ENCODE measurements at regions not wholly inside any gene's neighbourhood (a gene's known extent, or its start where the extent isn't known, plus 50 kb on each side); places are given as distances from the start of the nearest gene placed in this dataset.

GRCh38 chr18:4831127-4831526 is 365.9 kb downstream of the AKAIN1 start:
- intact Hi-C loops (cut with micrococcal nuclease) = no loop called here
- H3K4me2 ChIP-seq (ENCODE audit: insufficient read depth, low read length) = no peak overlapping the region
- H4K20me1 ChIP-seq (replicated peaks; ENCODE audit: control insufficient read depth, insufficient read depth, low read length) = no peaks in the 10 kb centered on the region
- H3K9me1 ChIP-seq (ENCODE audit: control insufficient read depth, insufficient read depth, low read length) = no peaks in the 10 kb centered on the region
- 0% methylated on average over 2 of the region's 2 CpGs for WGBS (ENCODE audit: insufficient coverage, low coverage, missing lambda C conversion rate)
- POLR2A ChIA-PET = no interaction called here
- FAIRE-seq (no peak), ATAC-seq (no peak), DNase-seq (ENCODE audit: extremely low read depth in 1 of 4, low spot score in 3 of 4) (no peak)
- no peak overlapping the region for H3K9ac ChIP-seq (ENCODE audit: insufficient read depth in 1 of 2, low read depth in 2 of 2, low read length in 2 of 2)
- H3K9me3 ChIP-seq (replicated peaks; ENCODE audit: control insufficient read depth, insufficient read depth, low read depth, low read length) = peaks cover 3% of the 10 kb centered on the region; the same call in 1 of the 2 replicates
- no TSS peak for BruUV-seq (replicated peaks)
- H3K4me3 ChIP-seq = no peak overlapping the region
- CTCF ChIA-PET (ENCODE audit: low intra/inter-chr PET ratio) = no interaction called here
- H3K27ac ChIP-seq (ENCODE audit: extremely low read depth, low read depth, low read length) = no peak overlapping the region
- no peaks in the 10 kb centered on the region for H3K36me3 ChIP-seq (ENCODE audit: control insufficient read depth, insufficient read depth, low read length)
- H3K79me2 ChIP-seq (ENCODE audit: control insufficient read depth, insufficient read depth, low read length) = no peaks in the 10 kb centered on the region
- H3K27me3 ChIP-seq (ENCODE audit: control insufficient read depth in 2 of 2, insufficient read depth in 2 of 2, low read length in 2 of 2) = no peaks in the 10 kb centered on the region
- no peak overlapping the region for H2AFZ ChIP-seq (ENCODE audit: low read depth, low read length)
- in situ Hi-C loops (cut with MboI) = no loop called here
- H3K4me1 ChIP-seq (replicated peaks in 1 of 2; ENCODE audit: control insufficient read depth in 2 of 2, insufficient read depth in 2 of 2, low read length in 2 of 2) = no peaks in the 10 kb centered on the region
- TF ChIP-seq NFE2L1 (tag; IDR thresholded peaks at IDR 0.05; ENCODE audit: borderline replicate concordance, low read depth) = no peak
- no peak for TF ChIP-seq TSC22D4 (tag; IDR thresholded peaks at IDR 0.05)
- TF ChIP-seq BDP1 (IDR thresholded peaks at IDR 0.05; ENCODE audit: insufficient read depth, insufficient read length) = no peak
- no peak for TF ChIP-seq ESRRB (CRISPR knock-in tag; IDR thresholded peaks at IDR 0.05; ENCODE audit: borderline replicate concordance)
- TF ChIP-seq HMG20A (CRISPR knock-in tag; conservative IDR thresholded peaks at IDR 0.05) = no peak

GRCh38 chr18:4823091-4823490 is 368.0 kb upstream of the DLGAP1 start:
- intact Hi-C loops (cut with micrococcal nuclease) = no loop called here
- no TSS peak for BruUV-seq (replicated peaks)
- CTCF ChIA-PET (ENCODE audit: low intra/inter-chr PET ratio) = no interaction called here
- WGBS (ENCODE audit: insufficient coverage, low coverage, missing lambda C conversion rate) = 0% methylated on average over 3 of the region's 3 CpGs
- no peak overlapping the region for H3K4me2 ChIP-seq (ENCODE audit: insufficient read depth, low read length)
- H2AFZ ChIP-seq (ENCODE audit: low read depth, low read length) = no peak overlapping the region
- H3K27me3 ChIP-seq (ENCODE audit: control insufficient read depth in 2 of 2, insufficient read depth in 2 of 2, low read length in 2 of 2) = no peaks in the 10 kb centered on the region
- no peak overlapping the region for H3K27ac ChIP-seq (ENCODE audit: extremely low read depth, low read depth, low read length)
- in situ Hi-C loops (cut with MboI) = no loop called here
- H3K4me1 ChIP-seq (replicated peaks in 1 of 2; ENCODE audit: control insufficient read depth in 2 of 2, insufficient read depth in 2 of 2, low read length in 2 of 2) = no peaks in the 10 kb centered on the region
- peaks cover 7% of the 10 kb centered on the region; the same call in 1 of the 2 replicates for H3K9me3 ChIP-seq (replicated peaks; ENCODE audit: control insufficient read depth, insufficient read depth, low read depth, low read length)
- ATAC-seq (no peak), DNase-seq (ENCODE audit: extremely low read depth in 1 of 4, low spot score in 3 of 4) (no peak), FAIRE-seq (no peak)
- H3K9ac ChIP-seq (ENCODE audit: insufficient read depth in 1 of 2, low read depth in 2 of 2, low read length in 2 of 2) = no peak overlapping the region
- no peaks in the 10 kb centered on the region for H3K9me1 ChIP-seq (ENCODE audit: control insufficient read depth, insufficient read depth, low read length)
- H3K79me2 ChIP-seq (ENCODE audit: control insufficient read depth, insufficient read depth, low read length) = no peaks in the 10 kb centered on the region
- H4K20me1 ChIP-seq (replicated peaks; ENCODE audit: control insufficient read depth, insufficient read depth, low read length) = no peaks in the 10 kb centered on the region
- POLR2A ChIA-PET = no interaction called here
- H3K36me3 ChIP-seq (ENCODE audit: control insufficient read depth, insufficient read depth, low read length) = no peaks in the 10 kb centered on the region
- no peak overlapping the region for H3K4me3 ChIP-seq
- no peak for TF ChIP-seq CHD2 (IDR thresholded peaks at IDR 0.05; ENCODE audit: low read depth, low read length)
- no peak for TF ChIP-seq RAD21 (CRISPR knock-in tag; conservative IDR thresholded peaks at IDR 0.05 in 1 of 2, IDR thresholded peaks at IDR 0.05 in 1 of 2)
- TF ChIP-seq ZNF551 (CRISPR knock-in tag; IDR thresholded peaks at IDR 0.05) = no peak
- no peak for TF ChIP-seq CSDE1 (IDR thresholded peaks at IDR 0.05)
- no peak for TF ChIP-seq GABPA (tag; conservative IDR thresholded peaks at IDR 0.05; ENCODE audit: low read depth)
- no peak for TF ChIP-seq RBM34 (IDR thresholded peaks at IDR 0.05; ENCODE audit: borderline replicate concordance, insufficient read depth, low read length)
- no peak for TF ChIP-seq SIRT6 (IDR thresholded peaks at IDR 0.05; ENCODE audit: low read depth, low read length)
- no peak for TF ChIP-seq KDM2B (CRISPR knock-in tag; IDR thresholded peaks at IDR 0.05)
- TF ChIP-seq RFX5 (IDR thresholded peaks at IDR 0.05; ENCODE audit: low read depth, low read length) = no peak
- TF ChIP-seq ZBTB33 (CRISPR knock-in tag; IDR thresholded peaks at IDR 0.05) = no peak
